ENCODE measurements at regions not wholly inside any gene's neighbourhood (a gene's known extent, or its start where the extent isn't known, plus 50 kb on each side); places are given as distances from the start of the nearest gene placed in this dataset.

DNA sequence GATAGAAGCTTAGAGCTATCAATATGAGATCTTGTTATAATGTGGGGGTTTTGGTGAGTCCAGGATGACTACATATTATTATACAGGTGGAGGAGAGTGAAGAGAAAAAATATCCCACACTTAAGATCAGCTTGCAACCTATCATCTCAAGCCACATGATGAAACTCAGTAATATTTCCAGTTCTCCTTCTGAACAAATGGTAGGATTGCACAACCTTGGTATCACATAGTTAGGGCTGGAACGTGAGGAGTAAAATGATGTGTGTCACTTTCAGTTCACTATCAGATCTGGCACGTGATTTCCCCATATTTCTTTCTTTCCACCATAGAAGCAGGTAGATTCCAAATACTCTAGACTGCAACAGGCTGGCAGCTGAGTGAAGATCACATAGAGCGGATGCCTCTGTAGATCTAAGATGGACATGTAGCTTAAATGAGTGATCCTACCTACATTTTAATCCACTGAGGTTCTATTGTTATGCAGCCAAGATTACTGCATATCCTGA, 150.6 kb upstream of the ANKRD50 start:
- TF ChIP-seq, protein P1, sequence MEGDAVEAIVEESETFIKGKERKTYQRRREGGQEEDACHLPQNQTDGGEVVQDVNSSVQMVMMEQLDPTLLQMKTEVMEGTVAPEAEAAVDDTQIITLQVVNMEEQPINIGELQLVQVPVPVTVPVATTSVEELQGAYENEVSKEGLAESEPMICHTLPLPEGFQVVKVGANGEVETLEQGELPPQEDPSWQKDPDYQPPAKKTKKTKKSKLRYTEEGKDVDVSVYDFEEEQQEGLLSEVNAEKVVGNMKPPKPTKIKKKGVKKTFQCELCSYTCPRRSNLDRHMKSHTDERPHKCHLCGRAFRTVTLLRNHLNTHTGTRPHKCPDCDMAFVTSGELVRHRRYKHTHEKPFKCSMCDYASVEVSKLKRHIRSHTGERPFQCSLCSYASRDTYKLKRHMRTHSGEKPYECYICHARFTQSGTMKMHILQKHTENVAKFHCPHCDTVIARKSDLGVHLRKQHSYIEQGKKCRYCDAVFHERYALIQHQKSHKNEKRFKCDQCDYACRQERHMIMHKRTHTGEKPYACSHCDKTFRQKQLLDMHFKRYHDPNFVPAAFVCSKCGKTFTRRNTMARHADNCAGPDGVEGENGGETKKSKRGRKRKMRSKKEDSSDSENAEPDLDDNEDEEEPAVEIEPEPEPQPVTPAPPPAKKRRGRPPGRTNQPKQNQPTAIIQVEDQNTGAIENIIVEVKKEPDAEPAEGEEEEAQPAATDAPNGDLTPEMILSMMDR (conservative IDR thresholded peaks at IDR 0.05), result no peak
- no peak for TF ChIP-seq ZFX (IDR thresholded peaks at IDR 0.05)
- H3K27ac ChIP-seq, result no peak overlapping the region

DNA sequence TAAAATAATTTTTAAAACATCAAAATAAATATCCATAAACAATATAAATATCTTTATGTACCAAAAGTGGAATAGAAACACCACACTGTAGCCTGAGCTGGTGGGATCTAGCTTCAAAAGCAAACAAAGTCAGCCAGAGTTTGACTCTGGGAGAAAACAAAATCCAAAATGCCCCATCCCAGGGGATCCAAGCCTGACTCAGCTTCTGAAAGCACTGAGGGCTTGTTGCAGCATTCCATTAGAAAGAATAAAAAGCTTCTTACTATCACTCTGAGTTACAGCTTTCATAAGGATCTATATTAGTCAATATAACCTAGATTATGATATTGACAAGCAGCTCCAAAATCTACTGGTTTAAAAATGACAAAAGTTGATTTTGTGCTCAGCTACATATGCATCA, 149.7 kb upstream of the ANKRD50 start:
- H3K27ac ChIP-seq, result no peak overlapping the region
- TF ChIP-seq ZFX (IDR thresholded peaks at IDR 0.05), result no peak
- TF ChIP-seq, protein P1 (conservative IDR thresholded peaks at IDR 0.05), result no peak

DNA sequence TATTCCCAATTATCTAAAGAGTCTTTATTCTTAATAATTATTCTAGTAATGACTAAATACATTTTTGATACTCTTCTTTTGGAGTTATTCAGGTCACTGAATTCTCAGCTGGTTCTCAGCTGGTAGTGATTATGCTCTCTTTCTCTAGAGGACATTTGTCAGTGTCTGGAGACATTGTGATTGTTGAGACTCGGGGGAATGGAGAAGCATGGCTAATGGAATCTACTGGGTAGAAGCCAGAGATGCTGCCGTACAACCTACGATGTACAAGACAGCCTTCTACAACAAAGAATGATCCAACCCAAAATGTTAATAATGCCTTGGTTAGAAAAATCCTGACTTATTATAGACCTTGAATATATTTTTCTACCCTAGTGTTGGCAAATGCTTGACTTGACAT, 149.2 kb upstream of the ANKRD50 start:
- no peak for TF ChIP-seq ZFX (IDR thresholded peaks at IDR 0.05)
- TF ChIP-seq, protein P1 (conservative IDR thresholded peaks at IDR 0.05), result no peak
- H3K27ac ChIP-seq, result no peak overlapping the region

DNA sequence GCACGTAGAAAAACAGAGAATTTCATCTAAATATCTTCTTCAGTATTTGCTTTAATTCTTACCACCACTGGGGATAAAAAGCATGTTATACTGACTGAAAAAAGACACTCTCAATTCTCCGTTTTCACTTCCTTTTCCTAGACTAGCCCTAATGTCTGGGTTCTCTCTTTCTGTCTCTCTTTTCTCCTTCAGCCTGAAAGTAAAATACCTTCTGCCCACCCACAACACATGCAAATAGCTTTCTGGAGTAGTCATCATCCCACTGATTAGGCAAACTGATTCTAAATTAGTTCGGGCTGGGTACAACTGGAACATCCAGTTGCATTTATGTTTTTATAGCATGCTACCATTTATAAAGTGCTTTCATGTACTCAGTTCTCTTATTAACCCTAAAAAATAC, 142.4 kb upstream of the ANKRD50 start:
- TF ChIP-seq, protein P1 (conservative IDR thresholded peaks at IDR 0.05), result no peak
- TF ChIP-seq ZFX (IDR thresholded peaks at IDR 0.05), result no peak
- H3K27ac ChIP-seq, result no peak overlapping the region

DNA sequence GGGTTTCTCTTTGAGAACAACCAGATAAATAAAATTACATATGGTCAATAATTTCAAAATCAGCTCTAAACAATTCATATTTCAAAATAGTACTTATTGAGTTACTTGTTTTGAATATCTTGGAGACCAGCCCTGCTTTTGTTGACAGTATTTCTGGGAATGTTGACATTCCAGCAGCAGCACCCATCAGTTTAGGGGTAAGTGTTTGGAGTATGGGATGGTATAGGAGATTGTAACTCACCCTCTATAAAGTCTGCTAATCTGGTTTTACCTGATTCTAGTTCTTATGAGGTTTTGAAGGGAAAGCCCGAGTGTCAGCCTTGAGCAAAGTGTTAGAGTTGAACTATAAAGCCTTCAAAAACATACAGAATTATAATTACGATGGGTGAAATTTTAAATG, 139.2 kb upstream of the ANKRD50 start:
- no peak overlapping the region for H3K27ac ChIP-seq
- no peak for TF ChIP-seq ZFX (IDR thresholded peaks at IDR 0.05)
- TF ChIP-seq, protein P1 (conservative IDR thresholded peaks at IDR 0.05), result no peak

DNA sequence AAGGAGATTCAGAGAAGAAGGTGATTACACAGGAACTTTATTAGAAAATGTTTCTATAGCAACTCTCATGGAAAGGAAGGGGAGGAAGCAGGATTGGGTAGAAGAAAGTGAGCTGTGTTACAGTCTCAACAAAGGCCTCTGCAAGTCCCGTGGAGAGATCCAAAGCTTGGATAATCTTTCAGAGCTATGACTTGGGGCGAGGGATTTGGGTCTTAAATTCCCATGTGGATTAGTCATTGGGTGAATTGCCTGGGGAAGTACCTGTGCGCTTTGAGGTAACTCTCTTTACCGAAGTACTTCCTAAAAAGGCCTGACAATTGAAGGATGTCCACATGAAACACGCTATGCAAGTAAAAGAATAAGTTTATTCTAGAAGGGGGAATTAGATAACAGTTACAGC, 133.8 kb upstream of the ANKRD50 start:
- H3K27ac ChIP-seq, result no peak overlapping the region
- TF ChIP-seq, protein P1 (conservative IDR thresholded peaks at IDR 0.05), result no peak
- TF ChIP-seq ZFX (IDR thresholded peaks at IDR 0.05), result no peak

DNA sequence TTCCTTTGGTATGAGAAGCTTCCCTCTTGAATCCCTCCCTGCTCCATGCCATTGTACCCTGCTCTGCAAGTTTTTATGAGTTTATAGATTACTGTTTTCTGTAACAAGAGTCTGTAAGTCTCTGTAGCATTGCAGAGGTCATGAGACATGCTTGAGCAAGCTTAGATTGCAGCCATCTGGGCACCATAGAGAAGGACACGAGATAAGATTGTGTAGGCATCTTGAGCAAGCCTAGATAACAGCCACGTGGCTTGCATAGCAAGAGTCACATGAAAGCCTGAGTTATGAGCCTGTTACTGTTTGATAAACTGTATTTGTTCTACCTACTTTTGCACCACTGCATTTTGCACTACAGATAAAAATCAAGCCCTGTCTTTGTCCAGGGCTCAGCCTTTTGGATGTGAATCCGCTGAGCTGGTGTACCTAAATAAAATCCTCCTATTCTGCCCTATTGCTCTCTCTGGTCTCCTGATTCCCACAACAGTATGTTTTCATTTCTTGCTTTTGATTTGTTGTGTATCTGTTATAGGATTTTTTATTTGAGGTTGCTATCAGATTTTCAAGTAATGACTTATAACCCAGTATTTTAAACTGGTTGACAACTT, 127.4 kb upstream of the ANKRD50 start:
- TF ChIP-seq, protein P1 (conservative IDR thresholded peaks at IDR 0.05), result no peak
- no peak for TF ChIP-seq ZFX (IDR thresholded peaks at IDR 0.05)
- no peak overlapping the region for H3K27ac ChIP-seq
